ENCODE measurements at regions not wholly inside any gene's neighbourhood (a gene's known extent, or its start where the extent isn't known, plus 50 kb on each side); places are given as distances from the start of the nearest gene placed in this dataset.
"Not testable (repeated sequence)": the region's sequence is repeated elsewhere in the genome, so short reads cannot be mapped to it uniquely, and the experiment has no call there.

GRCh38 chr3:186453531-186453930, 90.6 kb downstream of the CRYGS start:
- no peak for DNase-seq

GRCh38 chr3:186452517-186452916, 90.5 kb upstream of the DGKG start:
- DNase-seq: no peak

GRCh38 chr3:186451371-186451770, 89.3 kb upstream of the DGKG start:
- DNase-seq: no peak

GRCh38 chr3:186444974-186445373, 82.9 kb upstream of the DGKG start:
- no peak for DNase-seq

GRCh38 chr3:186444288-186444687, 82.3 kb upstream of the DGKG start:
- no peak for DNase-seq

GRCh38 chr3:186442979-186443378, 80.9 kb upstream of the DGKG start:
- DNase-seq: not testable (repeated sequence)

GRCh38 chr3:186442162-186442561, 80.1 kb upstream of the DGKG start:
- no peak for DNase-seq

- DNase-seq: no peak
Measured at GRCh38 chr3:186440891-186441290, 78.9 kb upstream of the DGKG start.

GRCh38 chr3:186439725-186440124, 77.7 kb upstream of the DGKG start:
- DNase-seq: no peak

GRCh38 chr3:186435332-186435731, 73.3 kb upstream of the DGKG start:
- not testable (repeated sequence) for DNase-seq

GRCh38 chr3:186432944-186433732, 71.1 kb upstream of the DGKG start:
- no peak for DNase-seq

- DNase-seq: peak; percentile 75
Measured at GRCh38 chr3:186432189-186432588, 70.2 kb upstream of the DGKG start.

- no peak for DNase-seq
Measured at GRCh38 chr3:186427627-186428281, 65.7 kb upstream of the DGKG start.

GRCh38 chr3:186425788-186426730, 64.0 kb upstream of the DGKG start:
- peak; percentile 17 for DNase-seq

- DNase-seq: no peak
Measured at GRCh38 chr3:186421946-186422345, 59.9 kb upstream of the DGKG start.

GRCh38 chr3:186418671-186419145, 56.7 kb upstream of the DGKG start:
- DNase-seq: no peak

GRCh38 chr3:186417791-186418190, 55.8 kb upstream of the DGKG start:
- peak; percentile 66 for DNase-seq

- DNase-seq: no peak
Measured at GRCh38 chr3:186414735-186415419, 52.8 kb upstream of the DGKG start.

GRCh38 chr3:186413615-186414415, 51.8 kb upstream of the DGKG start:
- DNase-seq: peak; percentile 44

GRCh38 chr3:186411994-186412393, 50.0 kb upstream of the DGKG start:
- peak; percentile 48 for DNase-seq
